Lung (tissue), 11 donors: ENCODE measurements at regions not wholly inside any gene's neighbourhood (a gene's known extent, or its start where the extent isn't known, plus 50 kb on each side); places are given as distances from the start of the nearest gene placed in this dataset.

Experiments used
- ATAC-seq: fragments of 200-7000 bp; cut with Tn5 transposase; one replicate; pipeline ENCODE4 v1.9.1; 2020; ENCODE audit warnings: moderate number of reproducible peaks; ENCODE audit not compliant: insufficient read depth, low FRiP score
- DNase-seq, 3 donors: peaks; one replicate each; pipeline ENCODE4 v3.0.0-alpha.2; 2013 to 2017
- H3K27ac ChIP-seq, 2 donors: one replicate each; pipeline ENCODE4 v1.5.1; 2013; ENCODE audit warnings: mild to moderate bottlenecking in 2 of 2, moderate library complexity in 2 of 2, control low read depth in 1 of 2, inconsistent platforms in 1 of 2, low read depth in 1 of 2, low read length in 1 of 2
- H3K27me3 ChIP-seq, 3 donors: one replicate each; pipeline ENCODE4 v1.5.1; 2013; ENCODE audit warnings: low read length in 2 of 3; ENCODE audit not compliant: control insufficient read depth in 3 of 3, insufficient read depth in 3 of 3
- H3K36me3 ChIP-seq, 4 donors: one replicate each; pipeline ENCODE4 v1.5.1; 2013; ENCODE audit warnings: low read length in 4 of 4, mild to moderate bottlenecking in 1 of 4, moderate library complexity in 1 of 4; ENCODE audit not compliant: control insufficient read depth in 4 of 4, insufficient read depth in 4 of 4
- H3K4me1 ChIP-seq, 5 donors: one replicate each; pipeline ENCODE4 v1.5.1; 2013; ENCODE audit warnings: low read length in 5 of 5, mild to moderate bottlenecking in 2 of 5, moderate library complexity in 1 of 5; ENCODE audit not compliant: control insufficient read depth in 5 of 5, insufficient read depth in 5 of 5
- H3K4me3 ChIP-seq: one replicate; pipeline ENCODE4 v1.5.1; 2013; ENCODE audit warnings: mild to moderate bottlenecking, control low read depth, moderate library complexity
- H3K9ac ChIP-seq, 2 donors: one replicate each; pipeline ENCODE4 v1.5.1; 2013; ENCODE audit warnings: low read length in 2 of 2, control low read depth in 1 of 2; ENCODE audit not compliant: insufficient read depth in 1 of 2
- H3K9me3 ChIP-seq, 4 donors: one replicate each; pipeline ENCODE4 v1.5.1; 2013; ENCODE audit warnings: low read length in 3 of 4, mild to moderate bottlenecking in 1 of 4, moderate library complexity in 1 of 4; ENCODE audit not compliant: control insufficient read depth in 4 of 4, insufficient read depth in 3 of 4
- WGBS, 2 donors: extraction: QIAGEN DNeasy Blood & Tissue Kit; methylation state at CpG; one replicate each; pipeline ENCODE4 v1.1.7; 2013; 5-methylcytosine and 5-hydroxymethylcytosine counted together
- TF ChIP-seq, protein P1 (sequence below): IDR thresholded peaks from 2 replicates; pipeline ENCODE4 v1.5.1; 2012; ENCODE audit warnings: mild to moderate bottlenecking; ENCODE audit errors: control extremely low read depth, extremely low read depth
- donor health status: control.
- donor health status: control.
- donor health status: Bipolar disorder and iron deficiency.
- donor health status: healthy.
- donor health status: DM: yes; HTN: yes; CAD: no.

DNA sequence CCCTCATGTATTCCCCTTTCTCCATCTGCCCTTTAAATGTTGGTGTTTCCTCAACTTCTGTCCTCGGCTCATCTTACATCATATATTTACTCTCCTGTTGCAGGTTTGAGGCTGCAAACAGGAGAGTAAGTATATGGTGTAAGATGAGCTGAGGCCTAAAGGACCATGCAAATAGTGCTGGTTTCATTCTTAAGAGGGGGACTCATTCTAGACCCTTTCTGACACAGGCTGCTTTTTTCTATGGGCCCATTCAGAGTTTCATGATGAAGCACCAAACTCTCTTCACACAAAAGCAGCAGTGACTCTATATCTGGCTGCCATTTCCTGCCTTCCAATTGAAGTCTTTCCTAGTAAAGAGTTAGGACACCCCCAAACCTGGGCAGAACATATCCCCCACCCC, 218.5 kb downstream of the PHLDA1 start:
- Histone ChIP-seq H3K9ac (no peak overlapping the region), H3K27me3 (no peaks in the 10 kb centered on the region), H3K4me1 (peaks cover 0 to 19% (median 9%) of the 10 kb centered on the region in 5 donors), H3K27ac (no peak overlapping the region), H3K9me3 (no peaks in the 10 kb centered on the region), H3K36me3 (no peaks in the 10 kb centered on the region), H3K4me3 (no peak overlapping the region)
- no peak for DNase-seq
- 68 to 83% methylated on average over 1 of the region's 1 CpG for WGBS, 2 donors
- TF ChIP-seq, protein P1, sequence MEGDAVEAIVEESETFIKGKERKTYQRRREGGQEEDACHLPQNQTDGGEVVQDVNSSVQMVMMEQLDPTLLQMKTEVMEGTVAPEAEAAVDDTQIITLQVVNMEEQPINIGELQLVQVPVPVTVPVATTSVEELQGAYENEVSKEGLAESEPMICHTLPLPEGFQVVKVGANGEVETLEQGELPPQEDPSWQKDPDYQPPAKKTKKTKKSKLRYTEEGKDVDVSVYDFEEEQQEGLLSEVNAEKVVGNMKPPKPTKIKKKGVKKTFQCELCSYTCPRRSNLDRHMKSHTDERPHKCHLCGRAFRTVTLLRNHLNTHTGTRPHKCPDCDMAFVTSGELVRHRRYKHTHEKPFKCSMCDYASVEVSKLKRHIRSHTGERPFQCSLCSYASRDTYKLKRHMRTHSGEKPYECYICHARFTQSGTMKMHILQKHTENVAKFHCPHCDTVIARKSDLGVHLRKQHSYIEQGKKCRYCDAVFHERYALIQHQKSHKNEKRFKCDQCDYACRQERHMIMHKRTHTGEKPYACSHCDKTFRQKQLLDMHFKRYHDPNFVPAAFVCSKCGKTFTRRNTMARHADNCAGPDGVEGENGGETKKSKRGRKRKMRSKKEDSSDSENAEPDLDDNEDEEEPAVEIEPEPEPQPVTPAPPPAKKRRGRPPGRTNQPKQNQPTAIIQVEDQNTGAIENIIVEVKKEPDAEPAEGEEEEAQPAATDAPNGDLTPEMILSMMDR: no peak
- ATAC-seq: no peak

DNA sequence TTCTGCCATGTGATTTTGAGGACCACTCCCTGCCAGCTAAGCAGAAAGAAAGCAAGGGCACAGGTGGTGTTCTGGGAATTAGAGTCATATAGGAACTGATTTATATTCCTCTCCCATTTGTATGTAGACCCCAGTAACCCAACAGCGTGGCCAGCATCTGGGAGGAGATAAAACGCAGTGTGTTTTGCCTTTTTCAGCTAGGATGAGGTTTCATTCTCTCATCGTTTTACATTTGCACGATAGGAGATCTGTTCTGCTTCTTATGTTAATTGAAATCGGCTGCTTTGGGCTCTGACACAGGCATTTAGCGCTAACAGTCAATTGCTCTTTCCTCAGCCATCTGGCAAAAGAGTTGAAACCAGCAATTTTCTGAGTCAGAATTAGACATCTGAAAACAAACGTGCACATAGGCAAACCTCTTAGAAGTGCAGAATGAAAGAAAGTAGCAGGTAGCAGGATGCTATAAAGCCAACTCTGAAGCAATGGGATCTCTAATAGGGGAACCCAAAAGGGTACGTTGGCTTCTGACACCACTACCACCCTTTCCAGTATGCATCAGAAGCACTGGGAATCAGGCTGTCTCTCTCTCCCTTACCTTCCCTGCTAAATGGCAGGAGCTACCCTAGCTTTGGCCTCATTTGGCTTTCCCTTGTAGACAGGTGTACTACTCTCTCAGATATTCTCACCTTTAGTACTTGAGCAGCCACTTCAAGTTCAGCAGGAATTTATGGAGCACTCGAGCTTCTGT, 219.1 kb downstream of the PHLDA1 start:
- peaks cover 0 to 19% (median 9%) of the 10 kb centered on the region in 5 donors for H3K4me1 ChIP-seq
- no peak overlapping the region for H3K9ac ChIP-seq
- H3K9me3 ChIP-seq: no peaks in the 10 kb centered on the region
- no peak overlapping the region for H3K4me3 ChIP-seq
- TF ChIP-seq, protein P1: no peak
- H3K27ac ChIP-seq: no peak overlapping the region
- no peaks in the 10 kb centered on the region for H3K36me3 ChIP-seq
- H3K27me3 ChIP-seq: no peaks in the 10 kb centered on the region
- ATAC-seq (no peak), DNase-seq (peak in 2 of 3 donors; percentile 48 to 55)
- WGBS, 2 donors: 62 to 79% methylated on average over 9 of the region's 9 CpGs

DNA sequence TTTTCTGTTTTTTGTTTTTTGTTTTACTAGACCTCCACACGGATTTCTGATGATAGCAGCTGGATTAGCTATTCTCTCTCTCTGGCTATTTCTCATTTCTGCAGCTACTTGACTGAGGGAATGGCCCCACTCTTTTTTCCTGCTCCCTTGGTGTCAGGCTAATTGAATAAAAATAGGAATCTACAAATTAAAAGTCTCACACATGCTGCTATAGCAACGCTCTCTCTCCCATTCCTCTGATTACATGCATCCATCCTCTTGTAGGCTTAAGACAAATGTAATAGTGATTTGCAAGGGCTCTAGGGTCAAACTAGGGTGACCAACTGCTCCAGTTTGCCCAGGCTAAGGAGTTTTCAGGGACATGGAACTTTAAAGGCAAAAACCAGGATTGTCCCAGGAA, 221.8 kb downstream of the PHLDA1 start:
- Histone ChIP-seq H3K27ac (no peak overlapping the region), H3K9me3 (no peaks in the 10 kb centered on the region), H3K9ac (no peak overlapping the region), H3K27me3 (no peaks in the 10 kb centered on the region), H3K36me3 (no peaks in the 10 kb centered on the region), H3K4me3 (no peak overlapping the region), H3K4me1 (peaks cover 0 to 10% (median 5%) of the 10 kb centered on the region in 5 donors)
- TF ChIP-seq, protein P1: no peak
- ATAC-seq (no peak), DNase-seq (no peak)
- 79 to 85% methylated on average over 2 of the region's 2 CpGs for WGBS, 2 donors
